ENCODE measurements at regions not wholly inside any gene's neighbourhood (a gene's known extent, or its start where the extent isn't known, plus 50 kb on each side); places are given as distances from the start of the nearest gene placed in this dataset.

DNA sequence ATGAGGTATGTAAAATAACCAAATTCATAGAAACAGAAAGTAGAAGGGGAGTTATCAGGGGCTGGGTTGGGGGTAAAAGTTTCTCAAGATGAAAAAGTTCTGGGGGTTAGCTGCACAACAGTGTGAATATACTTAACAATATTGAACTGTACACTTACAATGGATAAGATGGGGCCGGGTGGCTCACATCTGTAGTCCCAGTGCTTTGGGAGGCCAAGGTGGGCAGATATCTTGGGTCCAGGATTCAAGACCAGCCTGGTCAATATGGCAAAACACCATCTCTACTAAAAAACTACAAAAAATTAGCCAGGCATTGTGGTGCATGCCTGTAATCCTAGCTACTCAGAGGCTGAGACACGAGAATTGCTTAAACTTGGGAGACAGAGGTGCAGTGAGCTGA is 274.3 kb downstream of the TJP1 start:
- H3K9me3 Mint-ChIP-seq, result peaks cover 8 to 10% of the 10 kb centered on the region in 2 donors
- no peak overlapping the region for H3K4me3 Mint-ChIP-seq
- H3K27ac Mint-ChIP-seq, result no peak overlapping the region
- peaks cover 12% of the 10 kb centered on the region for H3K27me3 Mint-ChIP-seq
- H3K4me1 Mint-ChIP-seq, result no peaks in the 10 kb centered on the region
- DNase-seq (no peak), ATAC-seq (no peak)

GRCh38 chr15:29544513-29545128 is 275.0 kb upstream of the NSMCE3 start:
- no peak overlapping the region for H3K4me3 Mint-ChIP-seq
- ATAC-seq, result no peak
- H3K27me3 Mint-ChIP-seq, result peaks cover 26% of the 10 kb centered on the region

DNA sequence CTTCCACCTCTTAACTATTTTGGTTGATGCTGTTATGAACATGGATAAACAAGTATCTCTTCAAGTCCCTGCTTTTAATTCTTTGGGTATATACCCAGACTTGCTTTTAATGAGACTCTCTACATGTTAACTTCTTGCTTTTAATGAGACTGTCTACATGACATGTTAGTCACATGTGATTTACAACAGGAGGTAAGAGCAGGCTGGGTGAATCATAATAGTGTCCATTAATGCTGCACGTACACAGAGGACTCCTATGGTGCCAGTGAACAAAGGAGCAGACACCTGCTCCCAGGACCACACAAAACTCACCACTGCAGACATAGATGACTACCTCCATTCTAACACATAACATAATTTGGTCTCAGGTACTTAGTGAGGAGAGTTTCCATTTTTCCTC is 273.4 kb upstream of the NSMCE3 start:
- no peaks in the 10 kb centered on the region for H3K4me1 Mint-ChIP-seq
- peaks cover 31% of the 10 kb centered on the region for H3K27me3 Mint-ChIP-seq
- H3K27ac Mint-ChIP-seq, result peak overlapping the region in 1 of 2 donors; percentile 8
- ATAC-seq (no peak), DNase-seq (no peak)
- peaks cover 8 to 10% of the 10 kb centered on the region in 2 donors for H3K9me3 Mint-ChIP-seq
- no peak overlapping the region for H3K4me3 Mint-ChIP-seq

More at GRCh38 chr15:29544513-29545128, 275.0 kb upstream of the NSMCE3 start:
- H3K27ac Mint-ChIP-seq, result no peak overlapping the region
- H3K9me3 Mint-ChIP-seq, result peaks cover 8 to 10% of the 10 kb centered on the region in 2 donors
- H3K4me1 Mint-ChIP-seq, result no peaks in the 10 kb centered on the region
- no peak for DNase-seq

DNA sequence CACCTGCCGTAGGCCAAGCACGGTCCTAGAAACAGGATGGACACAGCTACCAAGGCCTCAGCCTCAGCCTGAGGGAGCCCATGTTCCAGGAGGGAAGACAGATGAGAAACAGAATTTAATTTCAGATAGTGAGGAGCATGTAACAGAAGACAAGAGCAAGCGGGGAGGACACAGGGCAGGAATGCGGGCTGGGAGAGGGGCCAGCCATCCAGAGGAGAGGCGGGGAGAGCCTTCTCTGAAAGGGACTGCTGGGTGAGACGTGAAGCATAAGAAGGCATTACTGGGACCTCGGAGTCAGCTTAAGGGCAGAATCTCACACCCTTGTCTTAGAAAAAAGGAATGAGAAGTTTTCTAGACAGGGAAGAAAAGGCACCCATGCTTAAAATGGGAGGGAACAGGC is 271.7 kb upstream of the NSMCE3 start:
- ATAC-seq (no peak), DNase-seq (no peak)
- H3K4me1 Mint-ChIP-seq, result no peaks in the 10 kb centered on the region

DNA sequence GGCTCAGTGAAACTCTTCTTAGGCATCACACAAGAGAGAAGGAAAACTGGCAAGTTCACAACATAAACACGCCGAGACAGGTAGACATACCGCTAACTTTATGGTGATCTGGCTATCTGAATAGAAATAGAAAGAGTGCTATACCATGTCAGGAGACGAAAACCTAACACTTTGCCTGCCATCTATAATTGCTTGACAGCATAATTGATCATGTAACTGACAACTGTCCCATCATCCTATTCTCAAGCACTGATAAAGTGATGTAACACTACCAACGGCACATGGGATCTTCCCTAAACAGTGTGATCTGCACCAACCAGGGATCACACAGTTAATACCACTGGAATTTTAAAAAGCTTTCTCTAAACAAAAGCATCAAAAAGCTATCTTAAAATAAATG is 270.9 kb upstream of the NSMCE3 start:
- peaks cover 0 to 4% of the 10 kb centered on the region in 2 donors for H3K9me3 Mint-ChIP-seq
- H3K27ac Mint-ChIP-seq, result no peak overlapping the region
- ATAC-seq (no peak), DNase-seq (no peak)
- H3K27me3 Mint-ChIP-seq, result peaks cover 43% of the 10 kb centered on the region
- H3K4me3 Mint-ChIP-seq, result no peak overlapping the region
- H3K4me1 Mint-ChIP-seq, result no peaks in the 10 kb centered on the region

More for the DNA sequence above, 271.7 kb upstream of the NSMCE3 start:
- no peak overlapping the region for H3K4me3 Mint-ChIP-seq
- H3K27me3 Mint-ChIP-seq, result peaks cover 37% of the 10 kb centered on the region
- peaks cover 5 to 8% of the 10 kb centered on the region in 2 donors for H3K9me3 Mint-ChIP-seq
- peak overlapping the region in 1 of 2 donors; percentile 19 for H3K27ac Mint-ChIP-seq

GRCh38 chr15:29539736-29540135 is 270.1 kb upstream of the NSMCE3 start:
- no peak for ATAC-seq
- Mint-ChIP-seq H3K27ac (no peak overlapping the region), H3K9me3 (no peaks in the 10 kb centered on the region)

DNA sequence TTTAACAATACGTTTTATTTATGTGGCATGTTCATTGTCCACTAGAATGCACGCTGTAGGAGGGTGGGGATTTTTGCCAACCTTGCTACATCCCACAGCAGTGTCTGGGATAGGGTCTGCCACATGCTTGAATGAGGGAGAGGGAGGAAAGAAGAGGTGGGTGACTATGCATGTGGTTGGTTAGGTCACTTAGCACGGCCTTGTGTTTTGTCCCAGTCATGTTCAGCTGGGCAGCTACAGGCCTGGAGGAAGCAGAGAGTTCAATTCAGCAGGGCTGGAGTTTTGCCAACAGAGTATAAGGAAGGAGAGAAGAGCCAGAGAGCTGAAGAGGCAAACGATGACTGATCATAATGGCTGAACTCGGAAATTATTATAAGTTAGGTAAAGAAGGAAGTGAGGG is 268.4 kb upstream of the NSMCE3 start:
- no peak overlapping the region for H3K4me3 Mint-ChIP-seq
- no peaks in the 10 kb centered on the region for H3K4me1 Mint-ChIP-seq
- H3K27ac Mint-ChIP-seq, result no peak overlapping the region
- DNase-seq (no peak), ATAC-seq (no peak)
- peaks cover 40% of the 10 kb centered on the region for H3K27me3 Mint-ChIP-seq
- H3K9me3 Mint-ChIP-seq, result no peaks in the 10 kb centered on the region

More at GRCh38 chr15:29539736-29540135, 270.1 kb upstream of the NSMCE3 start:
- no peak for DNase-seq
- H3K4me1 Mint-ChIP-seq, result no peaks in the 10 kb centered on the region
- no peak overlapping the region for H3K4me3 Mint-ChIP-seq
- H3K27me3 Mint-ChIP-seq, result peaks cover 43% of the 10 kb centered on the region

DNA sequence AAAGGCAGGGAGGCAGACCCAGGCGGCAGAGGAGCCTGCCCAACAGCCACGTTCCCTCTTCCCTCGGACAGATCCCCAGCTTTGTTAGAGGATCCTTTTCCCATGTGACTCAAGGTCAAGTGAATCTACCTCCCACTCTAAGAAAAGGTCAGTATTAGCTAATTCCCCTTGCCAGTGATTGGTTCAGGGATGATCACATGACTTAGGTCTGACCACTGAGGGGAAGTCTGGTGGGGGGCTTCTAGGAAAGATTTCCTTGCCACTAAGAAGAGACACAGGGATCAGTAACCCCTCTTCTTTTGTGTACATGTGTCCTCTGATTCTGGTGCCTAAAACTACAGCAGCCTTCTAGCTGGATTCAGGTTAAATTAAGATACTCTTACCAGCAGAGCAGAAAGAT is 266.3 kb upstream of the NSMCE3 start:
- H3K27me3 Mint-ChIP-seq, result peaks cover 24% of the 10 kb centered on the region
- H3K4me3 Mint-ChIP-seq, result no peak overlapping the region
- H3K9me3 Mint-ChIP-seq, result no peaks in the 10 kb centered on the region
- DNase-seq, result no peak
- no peak for ATAC-seq
- H3K27ac Mint-ChIP-seq, result no peak overlapping the region
- no peaks in the 10 kb centered on the region for H3K4me1 Mint-ChIP-seq

- Mint-ChIP-seq H3K4me3 (no peak overlapping the region), H3K27me3 (peaks cover 15% of the 10 kb centered on the region)
These were observed 264.8 kb upstream of the NSMCE3 start for GRCh38 chr15:29534378-29534777.

DNA sequence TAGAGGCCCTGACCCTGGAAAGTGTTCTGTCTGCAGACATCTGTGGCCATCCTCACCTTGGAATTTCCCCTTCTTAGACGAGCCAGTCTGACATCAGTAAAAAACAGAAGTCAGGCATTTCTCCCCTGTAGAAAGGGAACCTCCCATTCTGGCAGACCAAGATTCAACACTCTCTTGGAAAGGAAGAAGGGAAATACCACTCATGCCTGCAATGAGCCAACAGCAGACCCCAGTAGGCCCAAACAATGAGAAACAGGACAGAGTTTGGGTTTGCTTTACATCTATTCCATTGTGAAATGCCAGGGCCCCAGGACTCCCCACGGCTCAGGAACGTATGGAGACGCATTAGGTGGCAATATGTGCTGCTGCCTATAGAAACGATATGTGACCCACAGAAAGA is 264.0 kb upstream of the NSMCE3 start:
- Mint-ChIP-seq H3K4me3 (no peak overlapping the region), H3K4me1 (no peaks in the 10 kb centered on the region), H3K27me3 (peaks cover 12% of the 10 kb centered on the region), H3K27ac (no peak overlapping the region), H3K9me3 (no peaks in the 10 kb centered on the region)
- ATAC-seq, result no peak
- no peak for DNase-seq

More at GRCh38 chr15:29534378-29534777, 264.8 kb upstream of the NSMCE3 start:
- H3K9me3 Mint-ChIP-seq, result no peaks in the 10 kb centered on the region
- no peak for DNase-seq
- no peaks in the 10 kb centered on the region for H3K4me1 Mint-ChIP-seq
- ATAC-seq, result no peak
- no peak overlapping the region for H3K27ac Mint-ChIP-seq

DNA sequence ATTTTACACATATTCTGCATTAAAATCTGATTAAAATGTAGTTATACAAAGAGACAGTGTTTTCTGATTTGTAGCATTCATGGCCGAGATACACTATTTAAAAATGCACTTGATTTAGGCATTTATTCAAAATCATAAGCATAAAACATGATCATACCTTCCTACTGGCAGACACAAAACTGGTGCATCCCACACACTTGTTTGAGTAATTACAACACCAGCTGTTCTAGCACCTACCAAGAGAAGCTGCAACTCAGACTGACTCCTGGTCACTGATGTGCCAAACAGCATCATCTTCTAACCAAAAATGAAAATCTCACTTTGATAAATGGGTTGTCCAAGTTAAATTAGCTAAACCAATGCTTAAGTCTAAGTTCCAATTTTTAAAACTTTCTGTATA is 262.7 kb upstream of the NSMCE3 start:
- Mint-ChIP-seq H3K4me3 (no peak overlapping the region), H3K4me1 (no peaks in the 10 kb centered on the region), H3K27me3 (peaks cover 11% of the 10 kb centered on the region), H3K9me3 (no peaks in the 10 kb centered on the region), H3K27ac (no peak overlapping the region)
- no peak for ATAC-seq
- DNase-seq, result no peak

DNA sequence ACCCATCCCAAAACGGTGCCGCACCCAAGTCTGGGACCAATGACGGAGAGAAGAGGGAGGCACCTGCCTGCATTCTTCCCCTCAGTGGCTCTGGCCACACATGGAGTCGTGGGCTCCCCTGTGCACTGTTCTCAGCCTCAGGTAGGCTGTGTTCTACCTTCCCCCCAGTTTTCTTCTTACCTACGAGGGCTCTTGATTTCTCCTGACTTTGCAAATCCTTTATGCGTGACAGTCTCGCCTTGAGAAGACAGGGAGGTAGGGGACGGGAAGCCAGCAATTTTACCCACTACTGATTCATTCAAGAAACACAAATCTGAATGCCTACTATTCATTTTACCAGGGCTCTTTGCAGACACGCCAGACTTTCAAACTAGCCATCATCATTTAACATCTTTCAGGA is 261.3 kb upstream of the NSMCE3 start:
- Mint-ChIP-seq H3K9me3 (no peaks in the 10 kb centered on the region), H3K27ac (no peak overlapping the region), H3K27me3 (peaks cover 23% of the 10 kb centered on the region), H3K4me1 (no peaks in the 10 kb centered on the region), H3K4me3 (no peak overlapping the region)
- DNase-seq (no peak), ATAC-seq (no peak)

GRCh38 chr15:29529043-29529442 is 259.4 kb upstream of the NSMCE3 start:
- no peaks in the 10 kb centered on the region for H3K9me3 Mint-ChIP-seq
- no peaks in the 10 kb centered on the region for H3K4me1 Mint-ChIP-seq
- no peak overlapping the region for H3K27ac Mint-ChIP-seq
- H3K27me3 Mint-ChIP-seq, result peaks cover 19% of the 10 kb centered on the region
- no peak overlapping the region for H3K4me3 Mint-ChIP-seq
- DNase-seq (no peak), ATAC-seq (peak; percentile 48)

GRCh38 chr15:29528276-29528675 is 258.7 kb upstream of the NSMCE3 start:
- ATAC-seq (no peak), DNase-seq (no peak)
- Mint-ChIP-seq H3K4me1 (no peaks in the 10 kb centered on the region), H3K27me3 (peaks cover 19% of the 10 kb centered on the region), H3K4me3 (no peak overlapping the region), H3K9me3 (no peaks in the 10 kb centered on the region), H3K27ac (no peak overlapping the region)

- DNase-seq, result no peak
- Mint-ChIP-seq H3K27ac (no peak overlapping the region), H3K4me3 (no peak overlapping the region), H3K27me3 (peaks cover 19% of the 10 kb centered on the region), H3K9me3 (no peaks in the 10 kb centered on the region), H3K4me1 (no peaks in the 10 kb centered on the region)
- no peak for ATAC-seq
These were observed 257.2 kb upstream of the NSMCE3 start for GRCh38 chr15:29526802-29527201.

DNA sequence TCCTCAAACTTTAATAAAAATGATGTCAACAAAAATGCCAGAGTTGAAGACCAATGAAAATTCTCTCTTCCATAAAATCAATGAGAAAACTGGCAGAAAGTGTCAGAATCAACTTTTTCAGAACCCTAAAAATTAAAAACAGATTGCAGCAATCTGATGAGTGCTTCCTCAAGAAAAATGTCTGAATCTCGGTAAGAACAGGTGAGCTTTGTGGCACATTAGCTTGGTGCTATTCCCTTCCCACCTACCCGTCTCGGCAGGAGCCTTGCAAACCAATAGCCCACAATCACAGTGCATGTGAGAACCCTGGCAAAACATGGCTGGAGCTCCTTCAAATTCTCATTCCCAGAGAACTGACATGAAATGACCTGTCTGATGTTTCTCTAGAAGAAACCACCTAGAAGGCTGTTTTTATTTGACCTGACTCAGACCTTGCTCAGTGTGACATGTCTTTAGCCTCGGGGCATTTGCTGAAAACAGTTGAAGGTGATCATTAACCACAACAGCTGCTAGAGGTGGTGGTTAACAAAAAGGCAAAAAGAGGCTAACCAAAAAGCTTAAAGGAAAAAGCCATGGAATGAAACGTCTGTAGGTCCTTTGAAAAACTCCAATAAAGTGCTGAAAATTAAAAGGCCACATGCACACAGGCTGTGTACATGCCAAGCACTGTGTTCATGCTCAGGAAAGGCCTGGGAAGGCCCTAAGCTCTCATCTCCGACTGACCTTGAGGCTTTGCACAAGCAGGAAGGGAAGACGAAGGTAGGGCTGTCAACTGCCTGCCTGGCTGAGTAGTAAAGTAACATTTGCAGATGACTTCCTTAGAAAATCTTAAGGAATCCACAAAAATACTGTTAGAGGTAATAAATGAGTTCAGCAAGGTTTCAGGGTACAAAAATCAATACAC is 253.0 kb upstream of the NSMCE3 start:
- no peak overlapping the region for H3K27ac Mint-ChIP-seq
- H3K27me3 Mint-ChIP-seq, result peaks cover 17% of the 10 kb centered on the region
- H3K9me3 Mint-ChIP-seq, result peaks cover 8 to 25% of the 10 kb centered on the region in 2 donors
- H3K4me1 Mint-ChIP-seq, result no peaks in the 10 kb centered on the region
- H3K4me3 Mint-ChIP-seq, result no peak overlapping the region
- no peak for DNase-seq
- no peak for ATAC-seq
